ENCODE measurements at regions not wholly inside any gene's neighbourhood (a gene's known extent, or its start where the extent isn't known, plus 50 kb on each side); places are given as distances from the start of the nearest gene placed in this dataset.

DNA sequence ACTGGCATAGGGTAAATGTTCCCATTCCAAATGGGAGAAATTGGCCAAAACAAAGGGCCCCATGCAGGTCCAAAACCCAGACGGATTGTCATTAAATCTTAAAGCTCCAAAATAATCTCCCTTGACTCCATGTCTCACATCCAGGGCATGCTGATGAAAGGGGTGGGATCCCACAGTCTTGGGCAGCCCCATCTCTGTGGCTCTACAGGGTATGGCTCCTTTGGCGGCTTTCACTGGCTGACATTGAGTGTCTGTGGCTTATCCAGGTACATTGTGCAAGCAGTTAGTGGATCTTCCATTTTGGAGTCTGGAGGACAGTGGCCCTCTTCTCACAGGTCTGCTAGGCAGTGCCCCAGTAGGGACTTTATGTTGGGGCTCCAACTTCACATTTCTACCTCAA, 772.9 kb upstream of the INTU start:
- TF ChIP-seq ZNF8 (CRISPR knock-in tag; IDR thresholded peaks at IDR 0.05) (no peak), PATZ1 (CRISPR knock-in tag; IDR thresholded peaks at IDR 0.05; ENCODE audit: borderline replicate concordance) (no peak), RARB (CRISPR knock-in tag; IDR thresholded peaks at IDR 0.05) (no peak), OSR1 (CRISPR knock-in tag; IDR thresholded peaks at IDR 0.05) (no peak)
- TF ChIP-seq, protein P1, sequence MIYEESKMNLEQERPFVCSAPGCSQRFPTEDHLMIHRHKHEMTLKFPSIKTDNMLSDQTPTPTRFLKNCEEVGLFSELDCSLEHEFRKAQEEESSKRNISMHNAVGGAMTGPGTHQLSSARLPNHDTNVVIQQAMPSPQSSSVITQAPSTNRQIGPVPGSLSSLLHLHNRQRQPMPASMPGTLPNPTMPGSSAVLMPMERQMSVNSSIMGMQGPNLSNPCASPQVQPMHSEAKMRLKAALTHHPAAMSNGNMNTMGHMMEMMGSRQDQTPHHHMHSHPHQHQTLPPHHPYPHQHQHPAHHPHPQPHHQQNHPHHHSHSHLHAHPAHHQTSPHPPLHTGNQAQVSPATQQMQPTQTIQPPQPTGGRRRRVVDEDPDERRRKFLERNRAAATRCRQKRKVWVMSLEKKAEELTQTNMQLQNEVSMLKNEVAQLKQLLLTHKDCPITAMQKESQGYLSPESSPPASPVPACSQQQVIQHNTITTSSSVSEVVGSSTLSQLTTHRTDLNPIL (CRISPR knock-in tag; IDR thresholded peaks at IDR 0.05; ENCODE audit: low read depth) = no peak
